Trophoblast cell (in vitro differentiated cells and primary cell): ENCODE measurements at regions not wholly inside any gene's neighbourhood (a gene's known extent, or its start where the extent isn't known, plus 50 kb on each side); places are given as distances from the start of the nearest gene placed in this dataset.

Experiments used
- DNase-seq, 2 donors: peaks; one replicate each; pipeline ENCODE4 v3.0.0-alpha.2; 2016
- H2AFZ ChIP-seq: 2 replicates; pipeline ENCODE4 v1.6.1; 2013; ENCODE audit warnings: low read length, moderate library complexity, mild to moderate bottlenecking; ENCODE audit not compliant: insufficient read depth, poor library complexity
- H2AK5ac ChIP-seq: 2 replicates; pipeline ENCODE4 v1.6.1; 2013; ENCODE audit warnings: mild to moderate bottlenecking, low read length
- H2BK120ac ChIP-seq: 2 replicates; pipeline ENCODE4 v1.6.1; 2013; ENCODE audit warnings: low read length, mild to moderate bottlenecking, moderate library complexity; ENCODE audit not compliant: insufficient read depth, poor library complexity
- H2BK12ac ChIP-seq: 2 replicates; pipeline ENCODE4 v1.6.1; 2013; ENCODE audit warnings: mild to moderate bottlenecking, low read length, moderate library complexity
- H2BK5ac ChIP-seq: 2 replicates; pipeline ENCODE4 v1.6.1; 2013; ENCODE audit warnings: low read length, low read depth, moderate library complexity, mild to moderate bottlenecking; ENCODE audit not compliant: poor library complexity
- H3K14ac ChIP-seq: 2 replicates; pipeline ENCODE4 v1.6.1; 2013; ENCODE audit warnings: mild to moderate bottlenecking, low read length
- H3K18ac ChIP-seq: 2 replicates; pipeline ENCODE4 v1.6.1; 2013; ENCODE audit warnings: mild to moderate bottlenecking, low read length
- H3K23ac ChIP-seq: 2 replicates; pipeline ENCODE4 v1.6.1; 2013; ENCODE audit warnings: low read length
- H3K27ac ChIP-seq: 2 replicates; pipeline ENCODE4 v1.5.1; 2013; ENCODE audit warnings: low read depth, mild to moderate bottlenecking, inconsistent platforms, low read length, moderate library complexity
- H3K27me3 ChIP-seq: 2 replicates; pipeline ENCODE4 v1.6.1; 2013; ENCODE audit warnings: inconsistent platforms, mild to moderate bottlenecking, low read length, moderate library complexity; ENCODE audit not compliant: insufficient read depth
- H3K36me3 ChIP-seq, 2 experiments: 1 replicate in 1 of 2; 2 replicates in 1 of 2; pipeline ENCODE4 v1.6.1; 2013; ENCODE audit warnings: low read length in 2 of 2, mild to moderate bottlenecking in 2 of 2, moderate library complexity in 1 of 2; ENCODE audit not compliant: insufficient read depth in 2 of 2, control insufficient read depth in 1 of 2
- H3K4ac ChIP-seq: 2 replicates; pipeline ENCODE4 v1.6.1; 2013; ENCODE audit warnings: low read depth, mild to moderate bottlenecking, low read length, moderate library complexity
- H3K4me1 ChIP-seq, 2 experiments: 1 replicate in 1 of 2; 2 replicates in 1 of 2; pipeline ENCODE4 v1.6.1; 2013; ENCODE audit warnings: low read length in 2 of 2, mild to moderate bottlenecking in 2 of 2, moderate library complexity in 1 of 2; ENCODE audit not compliant: insufficient read depth in 2 of 2, control insufficient read depth in 1 of 2
- H3K4me2 ChIP-seq: 2 replicates; pipeline ENCODE4 v1.6.1; 2013; ENCODE audit warnings: inconsistent platforms, mild to moderate bottlenecking, low read length, moderate library complexity
- H3K4me3 ChIP-seq: 2 replicates; pipeline ENCODE4 v1.5.1; 2013; ENCODE audit warnings: mild to moderate bottlenecking, low read depth, low read length, inconsistent platforms
- H3K79me1 ChIP-seq: one replicate; pipeline ENCODE4 v1.6.1; 2013; ENCODE audit warnings: low read length
- H3K79me2 ChIP-seq: 2 replicates; pipeline ENCODE4 v1.6.1; 2013; ENCODE audit warnings: low read length, mild to moderate bottlenecking; ENCODE audit not compliant: control insufficient read depth, insufficient read depth, poor library complexity
- H3K9ac ChIP-seq: 2 replicates; pipeline ENCODE4 v1.6.1; 2013; ENCODE audit warnings: mild to moderate bottlenecking, low read length
- H3K9me3 ChIP-seq: 2 replicates; pipeline ENCODE4 v1.6.1; 2013; ENCODE audit warnings: low read depth, mild to moderate bottlenecking, control low read depth, inconsistent platforms, low read length; ENCODE audit not compliant: insufficient read depth
- H4K12ac ChIP-seq: 2 replicates; pipeline ENCODE4 v1.6.1; 2013; ENCODE audit warnings: low read depth, mild to moderate bottlenecking, low read length, moderate library complexity
- H4K8ac ChIP-seq: 2 replicates; pipeline ENCODE4 v1.6.1; 2013; ENCODE audit warnings: low read depth, mild to moderate bottlenecking, low read length, moderate library complexity
- H4K91ac ChIP-seq: one replicate; pipeline ENCODE4 v1.6.1; 2013; ENCODE audit warnings: low read depth, mild to moderate bottlenecking, low read length, moderate library complexity
- WGBS: extraction: QIAGEN DNeasy Blood & Tissue Kit; methylation state at CpG from one replicate; pipeline ENCODE4 v1.1.7; 2013; ENCODE audit warnings: missing lambda C conversion rate; ENCODE audit not compliant: insufficient read length, insufficient coverage; ENCODE audit errors: extremely low coverage; 5-methylcytosine and 5-hydroxymethylcytosine counted together

DNA sequence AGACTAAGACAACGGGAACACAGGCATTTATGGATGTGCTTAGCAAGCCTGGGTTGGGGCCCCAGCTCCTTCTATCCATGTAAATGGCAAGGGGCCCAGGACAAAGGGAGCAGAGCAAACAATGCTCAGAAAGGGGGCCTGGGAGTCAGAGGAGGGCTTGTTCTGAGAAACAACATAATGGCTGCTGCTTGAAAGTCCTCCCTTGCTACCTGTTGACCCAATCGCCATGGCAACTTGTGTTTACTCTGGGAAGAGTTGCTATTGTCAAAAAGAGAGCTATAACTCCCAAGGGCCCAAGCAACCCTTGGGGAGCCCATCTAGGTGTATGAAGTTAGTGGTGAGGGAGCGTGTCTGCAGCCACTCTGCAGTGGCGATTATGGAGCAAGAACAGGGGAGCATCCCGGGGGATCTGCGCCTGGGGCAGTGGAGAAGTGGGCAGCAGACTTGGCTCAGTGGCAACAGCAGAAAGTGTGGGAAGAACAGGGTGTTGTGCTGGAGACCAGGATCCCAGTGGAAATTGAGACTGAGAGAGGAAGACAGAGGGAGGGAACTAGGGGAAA is 118.7 kb upstream of the NLRP1 start:
- no peak overlapping the region for H3K9ac ChIP-seq
- no peak overlapping the region for H4K12ac ChIP-seq
- H3K4me2 ChIP-seq, result no peak overlapping the region
- H3K4ac ChIP-seq, result no peak overlapping the region
- H3K18ac ChIP-seq, result no peak overlapping the region
- WGBS, result no CpG with 5 or more reads among the region's 6 CpGs
- H3K79me2 ChIP-seq, result no peaks in the 10 kb centered on the region
- no peaks in the 10 kb centered on the region for H3K27me3 ChIP-seq
- H3K9me3 ChIP-seq, result peaks cover 4% of the 10 kb centered on the region
- no peak overlapping the region for H3K14ac ChIP-seq
- H3K27ac ChIP-seq, result no peak overlapping the region
- no peaks in the 10 kb centered on the region for H3K36me3 ChIP-seq
- H3K23ac ChIP-seq, result no peak overlapping the region
- DNase-seq, result no peak
- H3K4me1 ChIP-seq, result no peaks in the 10 kb centered on the region
- no peak overlapping the region for H2BK5ac ChIP-seq
- no peak overlapping the region for H2BK120ac ChIP-seq
- no peak overlapping the region for H4K91ac ChIP-seq
- no peak overlapping the region for H2AFZ ChIP-seq
- no peak overlapping the region for H2BK12ac ChIP-seq
- no peak overlapping the region for H3K4me3 ChIP-seq
- H4K8ac ChIP-seq, result no peak overlapping the region
- no peak overlapping the region for H2AK5ac ChIP-seq
- no peaks in the 10 kb centered on the region for H3K79me1 ChIP-seq

DNA sequence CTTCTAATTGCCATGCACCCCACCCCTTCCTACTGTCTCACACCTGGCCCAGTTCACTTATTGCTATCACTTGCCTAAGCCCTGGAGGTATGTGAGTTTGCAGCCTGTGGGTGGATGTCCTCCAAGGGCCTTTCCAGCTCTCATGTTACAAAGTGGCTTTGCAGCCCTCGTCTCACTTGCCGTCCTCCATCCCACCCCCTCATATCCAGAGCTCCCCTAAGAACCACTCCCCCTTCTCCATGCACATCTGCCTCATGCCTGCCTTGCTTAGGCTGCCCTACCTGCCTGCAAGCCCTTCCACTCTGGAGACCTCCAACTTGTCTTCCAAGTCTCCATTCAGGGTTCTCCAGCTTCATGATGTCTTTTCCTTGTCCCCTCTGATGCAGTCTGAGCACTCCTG is 119.4 kb upstream of the NLRP1 start:
- no peak overlapping the region for H2BK5ac ChIP-seq
- no peaks in the 10 kb centered on the region for H3K27me3 ChIP-seq
- H3K79me2 ChIP-seq, result no peaks in the 10 kb centered on the region
- H4K12ac ChIP-seq, result no peak overlapping the region
- H3K4me1 ChIP-seq, result no peaks in the 10 kb centered on the region
- no peak overlapping the region for H3K14ac ChIP-seq
- no peak overlapping the region for H3K27ac ChIP-seq
- no peak for DNase-seq
- no peak overlapping the region for H2AK5ac ChIP-seq
- WGBS, result no CpG with 5 or more reads among the region's 2 CpGs
- no peak overlapping the region for H3K23ac ChIP-seq
- no peak overlapping the region for H3K4me3 ChIP-seq
- H3K36me3 ChIP-seq, result no peaks in the 10 kb centered on the region
- H3K18ac ChIP-seq, result no peak overlapping the region
- H3K79me1 ChIP-seq, result no peaks in the 10 kb centered on the region
- H2BK120ac ChIP-seq, result no peak overlapping the region
- H4K91ac ChIP-seq, result no peak overlapping the region
- peaks cover 4% of the 10 kb centered on the region for H3K9me3 ChIP-seq
- H3K9ac ChIP-seq, result no peak overlapping the region
- H2AFZ ChIP-seq, result no peak overlapping the region
- H4K8ac ChIP-seq, result no peak overlapping the region
- H2BK12ac ChIP-seq, result no peak overlapping the region
- H3K4ac ChIP-seq, result no peak overlapping the region
- H3K4me2 ChIP-seq, result no peak overlapping the region

DNA sequence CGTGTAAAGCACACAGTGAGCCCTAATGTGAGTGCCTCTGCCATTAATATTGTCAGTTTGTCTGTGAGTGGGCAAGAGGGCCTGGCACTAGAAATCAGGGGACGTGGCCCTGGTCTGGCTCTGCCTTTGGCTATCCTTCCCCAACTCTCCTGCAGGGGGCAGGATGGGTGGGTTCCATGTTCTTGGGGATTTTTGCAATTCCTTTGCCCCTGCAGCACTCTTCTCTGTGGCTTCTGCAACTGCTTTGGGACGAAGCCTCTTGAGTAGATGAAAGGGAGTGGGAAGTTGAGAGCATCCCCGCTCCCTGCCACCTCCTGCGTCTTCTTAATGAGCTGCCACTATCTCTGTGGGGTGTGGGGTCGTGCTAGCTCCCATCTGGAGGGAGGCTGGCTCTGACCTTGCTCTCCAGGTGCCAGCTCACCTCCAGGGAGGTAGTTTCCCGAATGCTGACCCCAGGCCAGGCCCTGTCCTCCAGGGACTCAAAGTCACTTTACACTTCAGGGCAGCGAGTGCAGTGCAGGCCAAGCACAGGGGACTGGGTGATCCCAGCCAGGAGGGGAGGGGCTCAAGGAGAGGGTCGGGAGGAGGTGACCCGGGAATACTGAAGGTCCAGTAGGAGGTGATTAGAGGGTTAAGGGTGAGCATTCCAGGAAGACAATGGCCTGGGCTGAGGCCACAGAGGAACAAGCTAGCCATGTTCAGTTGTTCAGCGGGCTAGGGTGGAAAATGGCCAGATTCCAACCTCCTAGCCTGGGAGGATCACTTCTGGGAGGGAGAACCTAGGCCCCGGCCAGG is 121.0 kb upstream of the NLRP1 start:
- Histone ChIP-seq H3K27ac (no peak overlapping the region), H4K91ac (no peak overlapping the region), H3K18ac (no peak overlapping the region), H2AFZ (no peak overlapping the region), H3K4ac (no peak overlapping the region), H4K8ac (no peak overlapping the region), H3K4me3 (no peak overlapping the region), H3K4me1 (no peaks in the 10 kb centered on the region), H3K14ac (no peak overlapping the region), H2BK12ac (no peak overlapping the region), H3K36me3 (no peaks in the 10 kb centered on the region), H3K4me2 (no peak overlapping the region), H2BK120ac (no peak overlapping the region), H2BK5ac (no peak overlapping the region), H3K9ac (no peak overlapping the region), H4K12ac (no peak overlapping the region), H3K27me3 (no peaks in the 10 kb centered on the region), H2AK5ac (no peak overlapping the region), H3K79me2 (no peaks in the 10 kb centered on the region), H3K79me1 (no peaks in the 10 kb centered on the region), H3K23ac (no peak overlapping the region), H3K9me3 (no peaks in the 10 kb centered on the region)
- no peak for DNase-seq
- WGBS, result no CpG with 5 or more reads among the region's 12 CpGs

DNA sequence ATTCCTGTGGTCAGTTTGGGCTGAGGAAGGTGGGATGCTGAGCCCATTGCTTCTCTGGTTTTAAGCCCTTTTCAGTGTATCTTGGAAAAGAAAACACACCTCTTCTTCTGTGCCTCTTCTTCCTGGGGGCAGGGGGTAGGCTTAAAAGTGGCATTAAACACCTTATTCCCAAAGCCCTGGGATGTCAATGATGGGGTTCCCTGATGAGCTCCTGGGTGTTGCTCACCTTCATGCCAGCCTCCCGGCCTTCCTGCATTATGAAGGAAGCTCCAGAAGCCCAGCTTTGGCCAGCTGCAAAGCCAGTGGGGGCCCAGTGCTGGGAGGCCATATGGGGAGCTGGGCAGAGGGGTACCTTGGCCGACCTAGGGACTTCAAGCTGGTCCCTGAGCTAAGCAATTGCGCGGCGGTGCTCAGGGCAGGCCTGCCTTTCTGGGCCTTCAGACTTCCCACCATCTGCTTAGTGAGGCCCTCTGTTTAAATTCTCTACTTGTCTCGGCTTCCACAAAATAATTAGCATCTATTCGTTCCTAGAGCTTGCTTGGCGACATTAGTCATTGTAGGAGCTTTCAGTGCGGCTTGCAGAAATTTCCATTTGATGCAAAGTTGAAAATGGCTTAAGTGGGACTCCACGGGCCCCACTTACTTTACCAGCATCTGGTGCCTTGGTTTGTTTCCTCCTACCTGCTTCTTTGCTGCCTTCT is 121.7 kb upstream of the NLRP1 start:
- Histone ChIP-seq H2BK5ac (no peak overlapping the region), H3K23ac (no peak overlapping the region), H3K4me2 (no peak overlapping the region), H3K4me3 (no peak overlapping the region), H2BK120ac (no peak overlapping the region), H3K27me3 (no peaks in the 10 kb centered on the region), H3K18ac (no peak overlapping the region), H3K9ac (no peak overlapping the region), H3K14ac (no peak overlapping the region), H2AFZ (no peak overlapping the region), H4K12ac (no peak overlapping the region), H4K8ac (no peak overlapping the region), H3K9me3 (no peaks in the 10 kb centered on the region), H3K4ac (no peak overlapping the region), H2BK12ac (no peak overlapping the region), H3K4me1 (no peaks in the 10 kb centered on the region), H3K79me2 (no peaks in the 10 kb centered on the region), H2AK5ac (no peak overlapping the region), H4K91ac (no peak overlapping the region), H3K79me1 (no peaks in the 10 kb centered on the region), H3K36me3 (no peaks in the 10 kb centered on the region), H3K27ac (no peak overlapping the region)
- WGBS, result no CpG with 5 or more reads among the region's 10 CpGs
- DNase-seq, result no peak
